Posterior cingulate gyrus (tissue), 11 donors: ENCODE measurements at regions not wholly inside any gene's neighbourhood (a gene's known extent, or its start where the extent isn't known, plus 50 kb on each side); places are given as distances from the start of the nearest gene placed in this dataset.
"Not testable (repeated sequence)": the region's sequence is repeated elsewhere in the genome, so short reads cannot be mapped to it uniquely, and the experiment has no call there.

ENCODE experiments used
- DNase-seq, 10 donors: peaks; one replicate each; pipeline versions ENCODE4 v3.0.0 to v3.0.0-alpha.2; 2020 to 2021; ENCODE audit warnings: mixed read lengths in 3 of 10
- intact Hi-C: fragments of 100-400 bp; cut with DNase I; formaldehyde crosslinking; loops from one replicate; pipeline ENCODE4 v1.15.1; 2023

DNA sequence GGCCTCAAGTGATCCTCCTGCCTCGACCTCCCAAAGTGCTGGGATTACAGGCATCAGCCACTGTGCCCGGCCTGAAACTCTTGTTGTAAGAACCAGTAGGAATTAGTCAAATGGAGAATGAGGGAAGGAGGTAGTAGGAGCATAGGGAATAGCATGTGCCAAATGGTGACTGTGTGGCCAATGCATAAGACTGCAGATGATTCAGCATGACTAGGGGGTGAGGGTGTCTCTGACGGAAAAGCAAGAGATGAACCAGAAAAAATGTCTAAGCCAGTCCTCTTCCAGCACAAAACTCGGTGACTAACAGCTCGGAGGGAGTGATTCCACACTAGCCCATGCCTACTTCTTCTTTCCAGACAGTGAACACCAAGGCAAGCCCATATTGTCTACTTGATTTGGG, 58.2 kb upstream of the DUSP21 start:
- peak in 1 of 10 donors; percentile 3 for DNase-seq
- intact Hi-C loops = no loop called here

DNA sequence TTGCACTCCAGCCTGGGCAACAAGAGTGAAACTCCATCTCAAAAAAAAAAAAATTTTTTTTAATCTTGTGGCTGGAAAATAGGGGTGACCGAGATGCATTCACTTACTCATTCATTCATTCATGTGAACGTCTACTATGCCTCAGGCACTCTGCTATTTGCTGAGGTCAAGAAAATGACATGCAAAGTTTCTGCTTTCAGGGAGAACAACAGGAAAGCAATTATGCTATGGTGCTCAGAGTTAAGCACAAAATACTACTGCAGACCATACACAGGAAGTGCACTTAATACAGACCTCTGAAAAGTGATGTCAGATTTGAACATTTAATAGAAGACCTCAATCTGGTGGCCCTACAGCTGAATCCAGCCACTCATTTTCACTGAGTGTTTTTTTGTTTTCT, 59.6 kb upstream of the DUSP21 start:
- intact Hi-C loops = no loop called here
- DNase-seq = no peak

DNA sequence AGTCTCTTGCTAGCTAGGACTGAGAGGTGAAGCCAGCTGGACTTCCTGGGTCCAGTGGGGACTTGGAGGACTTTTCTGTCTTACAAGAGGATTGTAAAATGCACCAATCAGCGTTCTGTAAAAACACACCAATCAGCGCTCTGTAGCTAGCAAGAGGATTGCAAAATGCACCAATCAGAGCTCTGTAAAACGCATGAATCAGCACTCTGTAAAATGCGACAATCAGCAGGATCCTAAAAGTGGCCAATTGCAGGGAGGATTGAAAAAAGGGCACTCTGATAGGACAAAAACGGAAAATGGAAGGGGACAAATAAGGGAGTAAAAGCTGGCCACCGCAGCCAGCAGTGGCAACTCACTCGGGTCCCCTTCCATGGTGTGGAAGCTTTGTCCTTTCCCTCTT, 65.6 kb upstream of the DUSP21 start:
- no peak for DNase-seq
- intact Hi-C loops = no loop called here

DNA sequence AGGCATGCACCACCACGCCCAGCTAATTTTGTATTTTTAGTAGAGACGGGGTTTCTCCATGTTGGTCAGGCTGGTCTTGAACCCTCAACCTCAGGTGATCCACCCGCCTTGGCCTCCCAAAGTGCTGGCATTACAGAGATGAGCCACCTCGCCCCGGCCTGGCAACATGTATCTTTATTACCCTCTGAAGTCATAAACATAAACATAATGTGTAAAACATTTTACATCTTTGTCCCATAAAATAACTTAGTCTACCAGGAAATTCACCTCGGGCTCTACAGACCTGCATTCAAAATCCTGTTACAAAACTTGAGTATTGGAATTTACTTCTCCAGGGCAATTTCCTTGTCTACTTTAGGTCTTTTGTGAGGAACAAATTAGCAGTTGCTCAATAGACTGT, 68.1 kb upstream of the DUSP21 start:
- intact Hi-C loops = no loop called here
- no peak for DNase-seq

DNA sequence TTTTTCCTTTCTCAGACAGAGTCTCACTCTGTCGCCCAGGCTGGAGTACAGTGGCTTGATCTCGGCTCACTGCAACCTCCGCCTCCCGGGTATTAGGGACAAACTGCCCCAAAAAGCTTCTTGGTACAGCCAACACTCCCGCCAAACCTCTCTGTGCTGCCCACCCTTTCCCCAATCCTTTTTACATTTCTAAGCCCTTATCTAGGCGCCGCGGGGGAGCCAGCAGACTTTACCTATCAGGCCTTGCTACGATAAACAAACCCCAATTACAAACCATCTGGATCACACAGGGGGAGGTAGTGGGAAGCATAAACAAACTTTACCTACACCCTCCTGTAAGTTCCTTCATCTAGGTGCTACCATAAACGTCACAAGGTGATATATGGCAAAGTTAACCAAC, 69.8 kb upstream of the DUSP21 start:
- intact Hi-C loops, DNase-seq: not testable (repeated sequence)

DNA sequence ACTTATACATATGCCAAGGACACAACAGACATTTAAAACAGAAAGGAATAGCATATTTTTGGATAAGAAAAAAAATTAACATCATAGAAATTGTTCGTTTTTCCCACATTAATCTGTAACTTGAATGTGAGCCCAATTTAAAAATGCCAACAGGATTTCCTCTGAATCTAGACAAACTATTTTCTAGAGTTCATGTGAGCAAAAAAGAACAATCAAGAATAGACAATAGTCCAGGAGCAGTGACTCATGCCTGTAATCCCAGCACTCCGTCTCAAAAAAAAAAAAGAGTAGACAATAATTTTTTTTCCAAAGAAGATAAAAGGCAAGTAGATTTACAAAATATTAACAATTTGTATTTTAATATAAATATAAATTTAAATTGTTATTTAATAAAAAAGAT, 73.7 kb upstream of the DUSP21 start:
- intact Hi-C loops = no loop called here
- DNase-seq = no peak

DNA sequence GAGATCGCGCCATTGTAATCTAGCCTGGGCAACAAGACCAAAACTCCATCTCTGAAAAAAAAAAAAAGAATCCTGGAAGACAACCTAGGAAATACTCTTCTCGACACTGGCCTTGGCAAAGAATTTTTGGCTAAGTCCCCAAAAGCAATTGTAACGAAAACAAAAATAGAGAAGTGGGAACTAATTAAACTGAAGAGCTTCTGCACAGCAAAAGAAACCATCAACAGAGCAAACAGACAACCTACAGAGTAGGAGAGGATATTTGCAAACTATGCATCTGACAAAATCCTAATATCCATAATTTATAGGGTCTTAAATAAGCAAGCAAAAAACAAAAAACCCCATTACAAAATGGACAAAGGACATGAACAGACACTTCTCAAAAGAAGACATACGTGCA, 76.5 kb upstream of the DUSP21 start:
- no peak for DNase-seq
- intact Hi-C loops = no loop called here

DNA sequence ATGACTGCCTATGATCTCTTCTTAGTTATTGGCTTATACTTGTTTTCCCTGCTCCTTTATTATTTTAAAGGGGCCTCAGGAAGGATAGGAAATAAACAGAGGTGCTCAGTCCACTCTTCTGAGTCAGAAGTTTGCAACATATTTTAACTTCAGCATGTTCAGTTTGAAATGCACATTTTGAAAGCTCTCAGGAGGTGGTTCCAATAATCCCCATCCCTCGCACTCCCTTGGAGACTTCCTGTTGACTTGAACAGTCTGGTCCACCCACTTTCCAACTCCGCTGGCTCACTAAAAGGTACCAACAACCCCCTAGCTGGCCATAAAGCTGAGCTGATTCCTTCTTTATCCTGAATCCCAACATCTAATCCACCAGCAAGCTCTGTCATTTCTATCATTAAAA, 78.3 kb upstream of the DUSP21 start:
- no peak for DNase-seq
- intact Hi-C loops = no loop called here

DNA sequence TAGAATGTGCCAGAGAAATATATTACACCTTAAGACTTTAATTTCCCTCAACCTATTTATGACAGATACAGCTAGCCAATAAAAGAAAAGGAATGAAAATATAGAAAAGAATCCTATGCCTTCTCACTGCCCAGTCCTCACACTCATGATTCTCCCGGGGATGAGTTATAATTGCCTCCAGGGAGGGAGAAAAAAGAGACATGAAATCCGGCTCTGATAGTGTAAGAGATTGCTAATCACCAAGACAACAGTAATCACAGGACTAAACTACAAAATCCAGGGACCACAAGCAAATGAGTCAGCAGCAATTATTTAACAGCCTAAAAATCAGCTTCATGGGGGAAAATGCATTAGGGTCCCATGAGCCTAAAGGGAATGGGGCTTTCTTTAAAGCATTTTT, 95.9 kb upstream of the DUSP21 start:
- no peak for DNase-seq
- intact Hi-C loops = no loop called here

DNA sequence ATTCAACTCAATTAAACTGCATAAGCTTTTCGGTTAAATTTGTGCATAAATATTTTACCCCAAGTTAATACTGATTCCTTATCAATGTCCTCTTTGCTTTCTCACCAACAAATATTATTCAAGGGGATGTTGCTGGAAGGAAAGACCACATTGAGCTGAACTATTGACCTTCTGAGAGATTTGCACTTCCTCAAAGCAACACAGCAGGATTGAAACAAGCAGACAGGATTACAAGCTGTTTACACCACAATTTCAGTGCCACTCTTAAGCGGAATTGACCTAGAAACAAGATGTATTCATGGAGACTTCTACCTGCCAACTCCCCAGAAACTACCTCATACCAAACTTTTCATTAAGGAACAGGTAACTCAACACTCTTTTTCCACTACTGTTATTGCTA, 96.5 kb upstream of the DUSP21 start:
- intact Hi-C loops = no loop called here

DNA sequence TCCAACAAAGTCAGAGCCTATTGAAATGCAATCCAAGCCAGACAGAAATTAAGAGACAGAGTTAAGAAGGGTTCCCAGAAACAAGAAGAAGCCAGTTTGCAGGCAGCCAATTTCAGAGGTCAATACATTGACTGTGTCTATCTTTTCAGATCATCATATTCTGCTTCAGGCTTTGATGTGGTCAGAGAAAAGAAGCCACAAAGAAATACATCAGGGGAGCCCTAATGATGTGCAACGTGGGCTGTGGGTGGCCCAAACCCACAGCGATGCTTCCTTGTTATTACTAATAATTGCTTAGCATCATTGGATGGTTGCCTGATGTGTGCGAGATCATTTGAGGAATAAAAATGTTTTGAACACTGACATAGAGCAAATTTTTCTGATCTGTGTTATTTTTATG, 99.0 kb upstream of the DUSP21 start:
- DNase-seq = no peak
- intact Hi-C loops = no loop called here

More for the DNA sequence above, 96.5 kb upstream of the DUSP21 start:
- DNase-seq = no peak

DNA sequence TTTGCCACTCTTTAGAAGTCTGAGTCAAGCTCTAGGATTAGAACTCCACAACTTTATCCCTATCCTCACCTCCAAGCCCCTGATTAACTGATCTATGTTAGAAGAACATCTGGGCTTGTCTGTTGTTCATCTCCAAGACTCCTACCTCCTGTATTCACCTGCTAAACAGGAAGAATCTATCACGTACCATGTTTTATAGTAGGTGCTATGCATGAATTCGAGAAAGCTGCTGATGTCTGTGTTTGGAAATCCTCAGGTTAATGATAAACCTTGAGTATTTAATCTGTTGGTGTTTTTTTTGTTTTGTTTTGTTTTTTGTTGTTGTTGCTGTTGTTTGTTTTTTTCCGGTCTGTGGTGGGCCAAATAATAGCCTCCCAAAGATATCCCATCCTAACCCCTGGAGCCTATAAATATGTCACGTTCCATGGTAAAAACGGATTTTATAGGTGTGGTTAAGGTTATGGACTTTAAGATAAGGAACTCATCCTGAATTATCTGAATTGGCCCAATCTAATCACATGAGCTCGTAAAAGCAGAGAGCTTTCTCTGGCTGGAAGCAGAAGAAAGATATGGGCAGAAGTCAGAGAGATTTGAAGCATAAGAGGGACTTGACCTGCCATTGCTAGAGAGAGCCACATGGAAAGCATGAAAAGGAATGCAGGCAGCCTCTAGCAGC, 101.2 kb upstream of the DUSP21 start:
- intact Hi-C loops = no loop called here
- no peak for DNase-seq

DNA sequence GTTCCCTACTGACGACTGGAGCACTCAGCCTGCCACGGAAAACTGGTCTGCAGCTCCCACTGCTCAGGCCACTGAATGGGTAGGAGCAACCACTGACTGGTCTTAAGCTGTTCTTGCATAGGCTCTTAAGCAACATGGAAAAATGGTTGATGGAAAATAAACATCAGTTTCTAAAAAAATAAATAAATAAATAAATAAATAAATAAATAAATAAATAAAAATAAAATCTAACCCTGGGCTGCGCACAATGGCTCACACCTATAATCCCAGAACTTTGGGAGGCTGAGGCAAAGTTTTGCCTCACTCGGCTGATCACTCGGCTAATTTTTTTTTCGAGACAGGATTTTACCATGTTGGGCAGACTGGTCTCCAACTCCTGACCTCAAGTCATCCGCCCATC, 102.0 kb upstream of the DUSP21 start:
- intact Hi-C loops, DNase-seq: not testable (repeated sequence)

DNA sequence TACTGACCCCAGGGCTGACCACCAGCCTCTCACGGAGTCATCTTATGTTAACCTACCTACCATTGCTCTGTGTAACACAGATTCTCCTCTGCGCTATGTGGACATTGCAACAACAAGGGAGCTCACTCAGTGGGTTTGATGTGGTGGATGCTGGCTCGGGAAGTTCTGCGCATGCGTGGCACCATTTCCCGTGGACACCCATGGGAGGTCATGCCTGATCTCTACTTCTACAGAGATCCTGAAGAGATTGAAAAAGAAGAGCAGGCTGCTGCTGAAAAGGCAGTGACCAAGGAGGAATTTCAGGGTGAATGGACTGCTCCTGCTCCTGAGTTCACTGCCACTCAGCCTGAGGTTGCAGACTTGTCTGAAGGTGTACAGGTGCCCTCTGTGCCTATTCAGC, 102.4 kb upstream of the DUSP21 start:
- DNase-seq, intact Hi-C loops: not testable (repeated sequence)

DNA sequence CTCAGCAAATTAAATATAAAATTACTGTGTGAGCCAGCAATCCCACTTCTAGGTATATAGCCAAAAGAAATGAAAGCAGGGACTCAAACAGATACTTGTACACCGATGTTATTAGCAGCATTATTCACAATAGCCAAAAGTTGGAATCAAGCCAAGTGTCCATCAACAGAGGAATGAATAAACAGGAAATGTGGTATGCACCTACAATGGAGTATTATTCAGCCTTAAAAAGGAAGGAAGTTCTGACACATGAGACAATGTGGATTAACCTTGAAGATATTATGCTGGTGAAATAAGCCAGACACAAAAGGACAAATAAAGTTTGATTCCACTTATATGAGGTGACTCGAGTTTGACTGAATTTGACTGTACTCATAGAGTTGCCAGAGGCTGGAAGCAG, 108.3 kb upstream of the DUSP21 start:
- intact Hi-C loops = no loop called here
- no peak for DNase-seq

DNA sequence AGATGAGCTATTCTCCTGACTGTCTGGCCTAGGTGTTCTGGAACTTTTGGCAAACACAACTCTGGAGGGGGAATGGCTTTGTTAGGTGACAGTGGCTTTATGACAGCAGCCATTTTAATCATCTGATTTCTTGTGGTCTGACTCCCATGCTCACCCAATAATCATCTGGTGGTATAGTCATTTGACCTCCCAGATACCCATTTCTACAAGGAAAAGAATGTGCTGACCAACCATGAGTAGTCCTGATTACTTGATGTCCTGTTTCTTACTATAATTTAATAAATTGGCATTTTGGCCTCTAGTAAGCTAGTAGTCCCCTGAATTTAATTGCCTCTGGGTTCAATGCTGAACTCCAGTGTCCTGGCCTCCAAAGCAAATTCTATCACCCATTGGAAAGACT, 109.9 kb upstream of the DUSP21 start:
- intact Hi-C loops = no loop called here

DNA sequence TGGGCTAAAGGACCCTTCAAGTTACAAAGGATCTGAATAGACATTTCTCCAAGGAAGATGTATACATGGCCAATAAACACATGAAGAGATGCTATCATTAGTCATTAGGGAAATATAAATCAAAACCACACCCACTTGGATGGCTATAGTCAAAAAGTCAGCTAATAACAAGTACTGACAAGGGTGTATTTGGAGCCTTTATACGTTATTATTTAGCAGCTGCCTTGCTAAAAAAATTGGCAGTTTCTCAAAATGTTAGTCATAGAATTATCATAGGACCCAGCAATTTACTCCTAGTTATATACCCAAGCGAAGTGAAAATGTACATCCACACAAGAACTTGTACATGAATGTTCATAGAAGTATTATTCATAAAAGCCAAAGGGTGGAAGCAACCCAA, 112.7 kb upstream of the DUSP21 start:
- intact Hi-C loops = no loop called here
- DNase-seq = no peak

More for the DNA sequence above, 109.9 kb upstream of the DUSP21 start:
- DNase-seq = no peak

DNA sequence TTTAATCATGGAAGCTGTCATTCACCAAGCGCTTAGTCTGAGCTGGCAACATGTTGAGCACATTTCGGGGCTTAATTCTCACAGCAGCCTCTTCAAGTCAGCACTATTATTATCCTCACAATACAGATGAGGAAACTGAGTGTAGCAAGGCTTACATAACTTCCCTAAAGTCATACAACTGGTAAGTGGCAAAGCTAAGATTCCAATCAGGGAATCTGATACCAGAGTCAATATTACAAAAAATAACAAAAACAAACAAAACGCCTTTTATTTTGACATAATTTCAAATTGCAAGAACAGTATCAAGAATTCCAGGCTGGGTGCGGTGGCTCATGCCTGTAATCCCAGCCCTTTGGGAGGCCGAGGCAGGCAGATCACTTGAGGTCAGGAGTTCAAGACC, 120.4 kb upstream of the DUSP21 start:
- intact Hi-C loops = no loop called here
- DNase-seq = no peak

DNA sequence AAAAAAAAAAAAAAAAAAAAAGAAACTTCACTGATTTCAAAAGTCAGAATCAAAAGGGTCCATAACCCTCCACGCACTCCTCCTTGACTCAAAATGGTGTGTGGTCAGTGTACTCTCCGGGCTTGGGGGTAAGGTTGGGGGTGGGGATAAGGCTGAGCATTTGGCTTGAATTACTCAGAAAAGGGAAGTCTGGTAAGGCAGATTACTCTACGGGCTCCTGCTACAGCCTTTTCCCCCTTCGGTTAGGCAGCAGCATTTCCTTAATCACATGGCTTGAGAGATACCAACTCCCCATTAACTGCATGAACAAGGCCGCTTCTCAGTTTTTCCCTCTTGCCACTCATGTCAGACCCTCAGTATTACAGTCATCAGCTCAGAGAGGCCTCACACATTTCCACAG, 135.4 kb upstream of the DUSP21 start:
- intact Hi-C loops = no loop called here
- no peak for DNase-seq

DNA sequence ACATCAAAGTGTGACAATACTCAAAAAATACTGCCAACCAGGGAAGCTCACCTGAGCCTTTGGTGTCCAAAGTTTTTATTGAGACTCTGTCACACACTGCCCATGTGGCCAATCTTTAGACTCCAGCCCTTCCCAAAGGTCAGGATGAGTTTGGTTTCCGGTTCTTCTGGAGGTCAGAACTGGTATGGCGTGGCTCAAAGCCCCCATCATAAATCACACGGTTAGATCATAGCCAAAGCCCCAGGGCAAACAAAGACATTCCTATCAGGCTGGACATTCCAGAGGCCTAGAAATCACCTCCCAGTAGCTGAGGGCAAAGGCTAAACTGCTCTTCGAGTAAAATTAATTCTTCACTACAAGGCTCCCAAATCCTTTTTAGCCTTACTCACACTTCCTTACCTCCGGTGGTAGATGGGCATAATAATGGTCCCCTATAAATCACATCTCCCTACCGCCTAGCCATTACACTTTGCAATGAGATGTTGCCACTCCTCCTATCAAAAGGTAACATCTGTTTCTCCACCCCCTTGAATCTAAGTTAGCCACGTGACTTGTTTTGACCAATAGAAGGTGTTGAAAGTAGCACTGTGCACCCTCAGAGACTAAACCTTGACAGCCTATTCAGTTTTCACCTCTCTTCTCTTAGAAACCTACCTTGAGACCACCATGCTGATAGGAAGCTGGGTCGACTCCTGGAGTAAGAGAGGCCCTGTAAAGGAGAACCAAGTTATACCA, 137.8 kb upstream of the DUSP21 start:
- no peak for DNase-seq
- intact Hi-C loops = no loop called here

DNA sequence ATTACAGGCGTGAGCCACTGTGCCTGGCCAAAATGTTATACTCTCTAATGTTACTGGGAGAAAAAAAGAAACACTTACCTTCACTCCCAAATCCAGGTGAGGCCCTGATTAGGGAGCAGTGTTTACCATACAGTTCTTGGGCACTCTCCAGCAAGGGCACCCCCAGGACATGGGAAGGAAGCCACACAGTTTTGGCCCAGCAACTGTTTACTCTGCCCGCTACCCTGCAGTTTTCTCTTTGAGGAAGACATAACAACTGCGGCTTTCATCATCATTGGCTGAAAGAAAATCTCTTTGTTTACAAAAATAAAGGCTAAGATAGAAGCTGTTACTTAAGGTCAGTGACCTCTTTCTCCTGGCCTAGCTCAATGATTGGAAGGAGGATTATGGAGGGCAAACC, 145.5 kb upstream of the DUSP21 start:
- intact Hi-C loops = no loop called here
- no peak for DNase-seq

DNA sequence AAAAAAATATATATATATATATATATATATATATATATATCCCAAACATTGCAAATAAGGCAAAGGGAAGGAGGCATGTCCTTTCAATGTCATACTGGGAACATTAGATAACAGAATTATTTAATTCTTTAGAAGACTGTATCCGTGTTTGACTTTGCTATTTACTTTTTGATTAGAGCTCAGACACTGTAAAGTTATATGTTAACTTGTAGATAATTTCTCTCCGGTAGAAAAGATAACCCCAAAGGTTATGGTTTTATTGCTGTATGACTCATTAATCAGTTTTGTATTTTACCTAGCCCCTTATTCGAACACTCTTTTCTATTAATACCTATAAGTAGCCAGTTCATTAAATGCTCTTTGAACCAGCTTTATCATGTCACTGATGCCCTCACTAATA, 150.6 kb upstream of the DUSP21 start:
- intact Hi-C loops = no loop called here
- no peak for DNase-seq

DNA sequence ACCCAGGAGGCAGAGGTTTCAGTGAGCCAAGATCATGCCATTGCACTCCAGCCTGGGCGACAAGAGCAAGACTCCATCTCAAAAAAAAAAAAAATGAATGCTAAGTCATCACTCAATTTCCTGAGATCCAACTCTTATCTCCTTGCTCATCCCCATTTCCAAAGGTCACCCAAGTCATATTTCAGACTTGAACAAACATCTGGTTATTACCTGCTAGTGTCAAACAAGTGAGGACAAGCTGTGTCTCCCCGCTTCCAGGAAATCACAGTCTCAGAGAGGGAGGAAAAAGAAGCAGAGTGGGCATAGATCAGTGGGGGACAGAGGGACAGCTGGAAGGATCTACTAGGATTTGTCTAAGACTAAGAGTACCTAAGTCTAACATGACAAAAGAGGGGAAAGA, 147.5 kb upstream of the FUNDC1 start:
- intact Hi-C loops = no loop called here
- no peak for DNase-seq
